MG63 (cell line): ENCODE measurements at regions not wholly inside any gene's neighbourhood (a gene's known extent, or its start where the extent isn't known, plus 50 kb on each side); places are given as distances from the start of the nearest gene placed in this dataset.

ENCODE experiments used
- DNase-seq: peaks from one replicate; pipeline ENCODE4 v3.0.0-alpha.2; 2020
- H3K27me3 ChIP-seq: fragments of 250-450 bp; sonication (Bioruptor Pico); 2 replicates; pipeline ENCODE4 v1.5.1; 2020; ENCODE audit warnings: mild to moderate bottlenecking, moderate library complexity
- H3K36me3 ChIP-seq: fragments of 250-450 bp; sonication (Bioruptor Pico); 2 replicates; pipeline ENCODE4 v1.5.1; 2020; ENCODE audit warnings: mild to moderate bottlenecking, moderate library complexity
- H3K4me3 ChIP-seq: fragments of 250-450 bp; sonication (Bioruptor Pico); 2 replicates; pipeline ENCODE4 v1.5.1; 2020; ENCODE audit warnings: mild to moderate bottlenecking, moderate library complexity
- H3K9me3 ChIP-seq: fragments of 250-450 bp; sonication (Bioruptor Pico); 2 replicates; pipeline ENCODE4 v1.5.1; 2020; ENCODE audit warnings: mild to moderate bottlenecking, moderate library complexity

- H3K9me3 ChIP-seq = no peaks in the 10 kb centered on the region
- no peaks in the 10 kb centered on the region for H3K36me3 ChIP-seq
- no peaks in the 10 kb centered on the region for H3K27me3 ChIP-seq
- DNase-seq = no peak
- no peak overlapping the region for H3K4me3 ChIP-seq
Observed at GRCh38 chr13:76708138-76708688, 178.0 kb downstream of the KCTD12 start.

GRCh38 chr13:76707360-76707759, 178.8 kb downstream of the KCTD12 start:
- H3K9me3 ChIP-seq = no peaks in the 10 kb centered on the region
- no peaks in the 10 kb centered on the region for H3K36me3 ChIP-seq
- DNase-seq = peak; percentile 58
- no peak overlapping the region for H3K4me3 ChIP-seq
- no peaks in the 10 kb centered on the region for H3K27me3 ChIP-seq

- Histone ChIP-seq H3K27me3 (no peaks in the 10 kb centered on the region), H3K9me3 (no peaks in the 10 kb centered on the region), H3K4me3 (no peak overlapping the region), H3K36me3 (no peaks in the 10 kb centered on the region)
- no peak for DNase-seq
Observed at GRCh38 chr13:76703621-76704288, 182.4 kb downstream of the KCTD12 start.

GRCh38 chr13:76703216-76703615, 183.0 kb downstream of the KCTD12 start:
- no peaks in the 10 kb centered on the region for H3K27me3 ChIP-seq
- no peaks in the 10 kb centered on the region for H3K36me3 ChIP-seq
- no peak overlapping the region for H3K4me3 ChIP-seq
- H3K9me3 ChIP-seq = peaks cover 2% of the 10 kb centered on the region; the same call in 1 of the 2 replicates
- no peak for DNase-seq

- Histone ChIP-seq H3K9me3 (peaks cover 2% of the 10 kb centered on the region; the same call in 1 of the 2 replicates), H3K4me3 (no peak overlapping the region), H3K36me3 (no peaks in the 10 kb centered on the region), H3K27me3 (no peaks in the 10 kb centered on the region)
- no peak for DNase-seq
Observed at GRCh38 chr13:76697288-76697687, 188.9 kb downstream of the KCTD12 start.

- DNase-seq = peak; percentile 38
- H3K4me3 ChIP-seq = no peak overlapping the region
Observed at GRCh38 chr13:76696370-76696769, 189.8 kb downstream of the KCTD12 start.

GRCh38 chr13:76693086-76693485, 193.1 kb downstream of the KCTD12 start:
- Histone ChIP-seq H3K9me3 (no peaks in the 10 kb centered on the region), H3K36me3 (no peaks in the 10 kb centered on the region), H3K4me3 (no peak overlapping the region), H3K27me3 (no peaks in the 10 kb centered on the region)
- DNase-seq = peak; percentile 31

More at GRCh38 chr13:76696370-76696769, 189.8 kb downstream of the KCTD12 start:
- Histone ChIP-seq H3K9me3 (peaks cover 2% of the 10 kb centered on the region; the same call in 1 of the 2 replicates), H3K36me3 (no peaks in the 10 kb centered on the region), H3K27me3 (no peaks in the 10 kb centered on the region)

- H3K4me3 ChIP-seq = no peak overlapping the region
- H3K27me3 ChIP-seq = no peaks in the 10 kb centered on the region
- no peak for DNase-seq
- no peaks in the 10 kb centered on the region for H3K36me3 ChIP-seq
- H3K9me3 ChIP-seq = no peaks in the 10 kb centered on the region
Observed at GRCh38 chr13:76692346-76692745, 193.9 kb downstream of the KCTD12 start.

GRCh38 chr13:76690611-76691010, 195.6 kb downstream of the KCTD12 start:
- H3K9me3 ChIP-seq = no peaks in the 10 kb centered on the region
- no peaks in the 10 kb centered on the region for H3K27me3 ChIP-seq
- no peaks in the 10 kb centered on the region for H3K36me3 ChIP-seq
- H3K4me3 ChIP-seq = no peak overlapping the region
- no peak for DNase-seq

GRCh38 chr13:76687467-76687866, 198.7 kb downstream of the KCTD12 start:
- no peaks in the 10 kb centered on the region for H3K36me3 ChIP-seq
- H3K4me3 ChIP-seq = no peak overlapping the region
- no peaks in the 10 kb centered on the region for H3K9me3 ChIP-seq
- H3K27me3 ChIP-seq = no peaks in the 10 kb centered on the region
- no peak for DNase-seq

GRCh38 chr13:76685938-76686337, 200.3 kb downstream of the KCTD12 start:
- Histone ChIP-seq H3K36me3 (no peaks in the 10 kb centered on the region), H3K27me3 (no peaks in the 10 kb centered on the region), H3K9me3 (no peaks in the 10 kb centered on the region), H3K4me3 (no peak overlapping the region)
- DNase-seq = no peak

GRCh38 chr13:76684336-76684735, 201.9 kb downstream of the KCTD12 start:
- Histone ChIP-seq H3K4me3 (no peak overlapping the region), H3K36me3 (no peaks in the 10 kb centered on the region), H3K9me3 (no peaks in the 10 kb centered on the region), H3K27me3 (no peaks in the 10 kb centered on the region)
- no peak for DNase-seq

GRCh38 chr13:76683854-76684253, 202.4 kb downstream of the KCTD12 start:
- no peak for DNase-seq
- Histone ChIP-seq H3K4me3 (no peak overlapping the region), H3K9me3 (no peaks in the 10 kb centered on the region), H3K27me3 (no peaks in the 10 kb centered on the region), H3K36me3 (no peaks in the 10 kb centered on the region)

GRCh38 chr13:76683168-76683567, 203.0 kb downstream of the KCTD12 start:
- Histone ChIP-seq H3K9me3 (no peaks in the 10 kb centered on the region), H3K36me3 (no peaks in the 10 kb centered on the region), H3K4me3 (no peak overlapping the region), H3K27me3 (no peaks in the 10 kb centered on the region)
- DNase-seq = no peak

- H3K36me3 ChIP-seq = no peaks in the 10 kb centered on the region
- H3K27me3 ChIP-seq = no peaks in the 10 kb centered on the region
- no peak overlapping the region for H3K4me3 ChIP-seq
- no peak for DNase-seq
- no peaks in the 10 kb centered on the region for H3K9me3 ChIP-seq
Observed at GRCh38 chr13:76680112-76680511, 206.1 kb downstream of the KCTD12 start.

GRCh38 chr13:76677043-76677442, 209.2 kb downstream of the KCTD12 start:
- no peak overlapping the region for H3K4me3 ChIP-seq
- H3K36me3 ChIP-seq = no peaks in the 10 kb centered on the region
- H3K27me3 ChIP-seq = no peaks in the 10 kb centered on the region
- DNase-seq = no peak
- H3K9me3 ChIP-seq = peaks cover 5% of the 10 kb centered on the region; the same call in 1 of the 2 replicates

- Histone ChIP-seq H3K36me3 (no peaks in the 10 kb centered on the region), H3K9me3 (peaks cover 5% of the 10 kb centered on the region; the same call in 1 of the 2 replicates), H3K27me3 (no peaks in the 10 kb centered on the region), H3K4me3 (no peak overlapping the region)
- DNase-seq = peak; percentile 43
Observed at GRCh38 chr13:76672420-76672819, 213.8 kb downstream of the KCTD12 start.

GRCh38 chr13:76668716-76669115, 217.5 kb downstream of the KCTD12 start:
- DNase-seq = no peak
- peaks cover 2% of the 10 kb centered on the region; the same call in 1 of the 2 replicates for H3K9me3 ChIP-seq
- no peaks in the 10 kb centered on the region for H3K27me3 ChIP-seq

More at GRCh38 chr13:76668716-76669115, 217.5 kb downstream of the KCTD12 start:
- Histone ChIP-seq H3K36me3 (no peaks in the 10 kb centered on the region), H3K4me3 (no peak overlapping the region)
